ENCODE measurements at regions not wholly inside any gene's neighbourhood (a gene's known extent, or its start where the extent isn't known, plus 50 kb on each side); places are given as distances from the start of the nearest gene placed in this dataset.

- TF ChIP-seq, protein P1, sequence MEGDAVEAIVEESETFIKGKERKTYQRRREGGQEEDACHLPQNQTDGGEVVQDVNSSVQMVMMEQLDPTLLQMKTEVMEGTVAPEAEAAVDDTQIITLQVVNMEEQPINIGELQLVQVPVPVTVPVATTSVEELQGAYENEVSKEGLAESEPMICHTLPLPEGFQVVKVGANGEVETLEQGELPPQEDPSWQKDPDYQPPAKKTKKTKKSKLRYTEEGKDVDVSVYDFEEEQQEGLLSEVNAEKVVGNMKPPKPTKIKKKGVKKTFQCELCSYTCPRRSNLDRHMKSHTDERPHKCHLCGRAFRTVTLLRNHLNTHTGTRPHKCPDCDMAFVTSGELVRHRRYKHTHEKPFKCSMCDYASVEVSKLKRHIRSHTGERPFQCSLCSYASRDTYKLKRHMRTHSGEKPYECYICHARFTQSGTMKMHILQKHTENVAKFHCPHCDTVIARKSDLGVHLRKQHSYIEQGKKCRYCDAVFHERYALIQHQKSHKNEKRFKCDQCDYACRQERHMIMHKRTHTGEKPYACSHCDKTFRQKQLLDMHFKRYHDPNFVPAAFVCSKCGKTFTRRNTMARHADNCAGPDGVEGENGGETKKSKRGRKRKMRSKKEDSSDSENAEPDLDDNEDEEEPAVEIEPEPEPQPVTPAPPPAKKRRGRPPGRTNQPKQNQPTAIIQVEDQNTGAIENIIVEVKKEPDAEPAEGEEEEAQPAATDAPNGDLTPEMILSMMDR (IDR thresholded peaks at IDR 0.05; ENCODE audit: borderline replicate concordance, insufficient read depth, low read depth, low read length) = no peak
- H3K4me3 ChIP-seq (ENCODE audit: low read depth, low read length) = no peak overlapping the region
Observed at GRCh38 chr11:8333811-8334401, 70.2 kb upstream of the LMO1 start.

- no peak overlapping the region for H3K4me3 ChIP-seq (ENCODE audit: low read depth, low read length)
- TF ChIP-seq, protein P1 (IDR thresholded peaks at IDR 0.05; ENCODE audit: borderline replicate concordance, insufficient read depth, low read depth, low read length) = no peak
Observed at GRCh38 chr11:8333376-8333775, 69.7 kb upstream of the LMO1 start.

DNA sequence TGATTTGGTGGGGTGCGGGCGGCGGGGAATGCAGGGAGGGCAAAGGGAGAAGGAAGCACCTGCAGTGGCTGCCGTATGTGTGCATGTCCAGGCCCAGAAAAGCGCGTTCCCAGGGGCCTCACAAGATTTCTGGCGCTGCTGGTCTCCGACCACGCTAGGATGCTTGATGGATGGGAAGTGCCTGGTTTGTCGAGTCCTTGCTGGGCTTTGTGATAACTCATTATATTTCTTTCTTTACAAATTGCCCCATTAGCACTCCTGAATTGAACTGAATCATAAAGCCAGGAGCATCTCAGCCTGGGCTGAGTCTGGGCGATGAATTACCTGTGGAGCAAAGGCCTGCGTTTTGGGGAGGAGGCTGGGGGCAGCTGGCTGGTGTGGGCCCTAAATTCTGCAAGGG, 69.2 kb upstream of the LMO1 start:
- no peak overlapping the region for H3K4me3 ChIP-seq (ENCODE audit: low read depth, low read length)
- TF ChIP-seq, protein P1 (IDR thresholded peaks at IDR 0.05; ENCODE audit: borderline replicate concordance, insufficient read depth, low read depth, low read length) = no peak

DNA sequence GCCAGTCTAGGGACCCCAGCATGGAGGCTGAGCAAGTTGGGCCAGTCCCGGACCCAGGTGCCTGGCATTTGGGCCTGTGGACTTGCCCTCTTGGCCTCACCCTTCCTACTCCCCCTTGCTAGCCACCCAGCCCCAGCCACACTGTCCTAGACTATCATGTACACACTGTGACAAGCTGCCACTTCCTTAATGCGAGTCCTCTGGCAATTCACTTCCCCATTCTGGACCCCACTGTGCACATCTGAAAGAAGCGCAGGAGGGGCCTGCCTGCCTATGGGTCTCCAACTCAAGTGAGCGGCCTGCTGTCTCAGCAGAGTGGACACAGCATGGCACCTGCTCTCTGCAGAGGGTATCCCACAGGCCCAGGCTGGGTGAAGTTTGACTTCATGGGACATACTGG, 68.5 kb upstream of the LMO1 start:
- H3K4me3 ChIP-seq (ENCODE audit: low read depth, low read length) = no peak overlapping the region
- TF ChIP-seq, protein P1 (IDR thresholded peaks at IDR 0.05; ENCODE audit: borderline replicate concordance, insufficient read depth, low read depth, low read length) = no peak

- H3K4me3 ChIP-seq (ENCODE audit: low read depth, low read length) = no peak overlapping the region
- TF ChIP-seq, protein P1 (IDR thresholded peaks at IDR 0.05; ENCODE audit: borderline replicate concordance, insufficient read depth, low read depth, low read length) = no peak
Observed at GRCh38 chr11:8331767-8332166, 68.1 kb upstream of the LMO1 start.

DNA sequence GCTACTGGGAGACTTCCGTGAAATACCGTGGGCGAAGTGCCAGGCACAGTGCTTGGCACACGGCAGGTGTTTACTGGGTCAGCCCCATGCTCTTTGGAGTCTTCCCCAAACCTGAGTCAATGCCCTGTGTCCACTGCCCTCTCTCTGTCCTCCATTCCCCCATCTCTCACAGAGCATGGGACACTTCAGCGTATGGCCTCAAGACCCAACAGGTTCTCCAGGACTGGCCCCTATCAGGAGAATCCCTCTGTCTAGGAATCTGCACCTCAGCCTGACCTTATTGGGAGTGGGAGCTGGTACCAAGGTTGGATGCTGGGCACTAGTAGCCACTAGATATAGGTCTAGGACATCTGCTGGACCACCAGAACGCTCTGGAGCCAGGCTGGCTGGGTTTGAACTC, 67.2 kb upstream of the LMO1 start:
- TF ChIP-seq, protein P1 (IDR thresholded peaks at IDR 0.05; ENCODE audit: borderline replicate concordance, insufficient read depth, low read depth, low read length) = no peak
- H3K4me3 ChIP-seq (ENCODE audit: low read depth, low read length) = no peak overlapping the region

DNA sequence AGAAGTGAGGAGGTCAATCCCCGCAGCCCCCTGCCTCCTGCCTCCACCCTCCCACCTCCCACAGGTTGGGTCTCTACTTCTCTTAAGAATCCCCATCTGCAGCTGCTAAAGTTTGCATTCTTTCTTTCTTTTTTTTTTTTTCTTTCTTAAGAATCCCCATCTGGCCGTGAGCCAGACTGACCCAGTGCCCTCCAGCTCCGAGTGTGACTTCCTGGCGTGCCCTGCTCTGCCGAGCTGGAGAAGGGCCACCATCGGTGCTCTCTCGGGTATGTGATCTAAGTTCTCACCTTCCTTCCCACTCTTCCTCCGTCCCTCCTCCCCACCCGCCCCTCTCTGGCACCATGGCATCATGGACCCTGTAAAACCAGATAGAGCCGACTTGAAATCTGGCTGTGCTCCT, 66.7 kb upstream of the LMO1 start:
- no peak overlapping the region for H3K4me3 ChIP-seq (ENCODE audit: low read depth, low read length)
- TF ChIP-seq, protein P1 (IDR thresholded peaks at IDR 0.05; ENCODE audit: borderline replicate concordance, insufficient read depth, low read depth, low read length) = no peak

Data from GM12875 (cell line).